ENCODE measurements at regions not wholly inside any gene's neighbourhood (a gene's known extent, or its start where the extent isn't known, plus 50 kb on each side); places are given as distances from the start of the nearest gene placed in this dataset.
"Not testable (repeated sequence)": the region's sequence is repeated elsewhere in the genome, so short reads cannot be mapped to it uniquely, and the experiment has no call there.

- H3K36me3 ChIP-seq (replicated peaks in 1 of 2; ENCODE audit: control extremely low read depth in 1 of 2, control insufficient read depth in 1 of 2, extremely low read depth in 1 of 2, insufficient read depth in 2 of 2, low read length in 1 of 2); H3K4me2 ChIP-seq (replicated peaks; ENCODE audit: low read depth, low read length, poor library complexity, severe bottlenecking); H3K4me3 ChIP-seq (ENCODE audit: control extremely low read depth in 1 of 5, extremely low read depth in 1 of 5, insufficient read depth in 1 of 5, low read depth in 2 of 5, low read length in 4 of 5); H3K27me3 Mint-ChIP-seq; H3K4me3 Mint-ChIP-seq; H3K79me2 ChIP-seq (ENCODE audit: control insufficient read depth, insufficient read depth, low read length); POLR2A ChIA-PET; H3K4me1 Mint-ChIP-seq; H3K9me3 ChIP-seq (ENCODE audit: control extremely low read depth in 1 of 3, control insufficient read depth in 2 of 3, insufficient read depth in 1 of 3, low read length in 2 of 3); intact Hi-C loops (cut with micrococcal nuclease); CTCF ChIA-PET; H2AFZ ChIP-seq (ENCODE audit: insufficient read depth, low read depth, low read length, poor library complexity, severe bottlenecking); H3K4me1 ChIP-seq (ENCODE audit: control insufficient read depth in 2 of 2, insufficient read depth in 2 of 2, low read length in 2 of 2); H3K27me3 ChIP-seq (replicated peaks in 1 of 4; ENCODE audit: control extremely low read depth in 1 of 4, control insufficient read depth in 3 of 4, insufficient read depth in 4 of 4, low read length in 3 of 4); H4K20me1 ChIP-seq (ENCODE audit: control insufficient read depth, insufficient read depth, low read length, poor library complexity, severe bottlenecking); H3K27ac ChIP-seq (ENCODE audit: low read length in 2 of 2); H3K9ac ChIP-seq (ENCODE audit: low read length); ATAC-seq (ENCODE audit: low read depth); H3K27ac Mint-ChIP-seq; H3K9me3 Mint-ChIP-seq (ENCODE audit: insufficient read depth): not testable (repeated sequence)
- peak; percentile 46 for DNase-seq
- WGBS (ENCODE audit: insufficient coverage), result 24% methylated on average over 30 of the region's 31 CpGs
- TF ChIP-seq, protein P1, sequence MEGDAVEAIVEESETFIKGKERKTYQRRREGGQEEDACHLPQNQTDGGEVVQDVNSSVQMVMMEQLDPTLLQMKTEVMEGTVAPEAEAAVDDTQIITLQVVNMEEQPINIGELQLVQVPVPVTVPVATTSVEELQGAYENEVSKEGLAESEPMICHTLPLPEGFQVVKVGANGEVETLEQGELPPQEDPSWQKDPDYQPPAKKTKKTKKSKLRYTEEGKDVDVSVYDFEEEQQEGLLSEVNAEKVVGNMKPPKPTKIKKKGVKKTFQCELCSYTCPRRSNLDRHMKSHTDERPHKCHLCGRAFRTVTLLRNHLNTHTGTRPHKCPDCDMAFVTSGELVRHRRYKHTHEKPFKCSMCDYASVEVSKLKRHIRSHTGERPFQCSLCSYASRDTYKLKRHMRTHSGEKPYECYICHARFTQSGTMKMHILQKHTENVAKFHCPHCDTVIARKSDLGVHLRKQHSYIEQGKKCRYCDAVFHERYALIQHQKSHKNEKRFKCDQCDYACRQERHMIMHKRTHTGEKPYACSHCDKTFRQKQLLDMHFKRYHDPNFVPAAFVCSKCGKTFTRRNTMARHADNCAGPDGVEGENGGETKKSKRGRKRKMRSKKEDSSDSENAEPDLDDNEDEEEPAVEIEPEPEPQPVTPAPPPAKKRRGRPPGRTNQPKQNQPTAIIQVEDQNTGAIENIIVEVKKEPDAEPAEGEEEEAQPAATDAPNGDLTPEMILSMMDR (IDR thresholded peaks at IDR 0.05), result peak; percentile 52
These were observed 320.0 kb upstream of the PLGLB1 start for GRCh38 chr2:87341601-87342014.

DNA sequence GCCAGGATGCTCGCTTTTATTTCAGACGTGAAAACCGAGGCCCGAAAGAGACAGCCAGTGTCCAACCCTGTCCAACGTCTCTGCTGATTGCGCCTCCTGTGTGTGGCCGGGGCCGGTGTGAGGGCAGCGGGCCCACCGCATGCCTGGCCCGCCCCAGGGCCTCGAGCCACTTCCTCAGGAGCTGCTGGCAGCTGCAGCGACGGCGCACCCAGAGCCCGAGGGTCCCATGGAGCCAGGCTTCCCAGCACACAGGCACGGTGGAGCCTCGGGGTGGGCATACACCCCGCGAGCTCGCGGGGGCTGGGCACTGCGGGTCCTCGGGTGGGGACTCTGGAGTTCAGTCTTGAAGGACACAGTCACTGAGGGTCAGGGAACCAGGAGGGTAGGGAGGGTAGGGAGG lies 320.5 kb upstream of the PLGLB1 start:
- POLR2A ChIA-PET; H3K4me1 Mint-ChIP-seq; H3K27ac ChIP-seq (ENCODE audit: low read length in 2 of 2); ATAC-seq (ENCODE audit: low read depth); DNase-seq; H3K27ac Mint-ChIP-seq; H3K27me3 Mint-ChIP-seq; H3K9ac ChIP-seq (ENCODE audit: low read length); CTCF ChIA-PET; H3K4me3 ChIP-seq (ENCODE audit: control extremely low read depth in 1 of 5, extremely low read depth in 1 of 5, insufficient read depth in 1 of 5, low read depth in 2 of 5, low read length in 4 of 5); H4K20me1 ChIP-seq (ENCODE audit: control insufficient read depth, insufficient read depth, low read length, poor library complexity, severe bottlenecking); H3K9me3 Mint-ChIP-seq (ENCODE audit: insufficient read depth); intact Hi-C loops (cut with micrococcal nuclease); H3K4me2 ChIP-seq (replicated peaks; ENCODE audit: low read depth, low read length, poor library complexity, severe bottlenecking); H3K79me2 ChIP-seq (ENCODE audit: control insufficient read depth, insufficient read depth, low read length); H3K9me3 ChIP-seq (ENCODE audit: control extremely low read depth in 1 of 3, control insufficient read depth in 2 of 3, insufficient read depth in 1 of 3, low read length in 2 of 3); H3K4me1 ChIP-seq (ENCODE audit: control insufficient read depth in 2 of 2, insufficient read depth in 2 of 2, low read length in 2 of 2); H2AFZ ChIP-seq (ENCODE audit: insufficient read depth, low read depth, low read length, poor library complexity, severe bottlenecking); H3K4me3 Mint-ChIP-seq; H3K27me3 ChIP-seq (replicated peaks in 1 of 4; ENCODE audit: control extremely low read depth in 1 of 4, control insufficient read depth in 3 of 4, insufficient read depth in 4 of 4, low read length in 3 of 4); H3K36me3 ChIP-seq (replicated peaks in 1 of 2; ENCODE audit: control extremely low read depth in 1 of 2, control insufficient read depth in 1 of 2, extremely low read depth in 1 of 2, insufficient read depth in 2 of 2, low read length in 1 of 2): not testable (repeated sequence)
- WGBS (ENCODE audit: insufficient coverage), result 92% methylated on average over 12 of the region's 24 CpGs

DNA sequence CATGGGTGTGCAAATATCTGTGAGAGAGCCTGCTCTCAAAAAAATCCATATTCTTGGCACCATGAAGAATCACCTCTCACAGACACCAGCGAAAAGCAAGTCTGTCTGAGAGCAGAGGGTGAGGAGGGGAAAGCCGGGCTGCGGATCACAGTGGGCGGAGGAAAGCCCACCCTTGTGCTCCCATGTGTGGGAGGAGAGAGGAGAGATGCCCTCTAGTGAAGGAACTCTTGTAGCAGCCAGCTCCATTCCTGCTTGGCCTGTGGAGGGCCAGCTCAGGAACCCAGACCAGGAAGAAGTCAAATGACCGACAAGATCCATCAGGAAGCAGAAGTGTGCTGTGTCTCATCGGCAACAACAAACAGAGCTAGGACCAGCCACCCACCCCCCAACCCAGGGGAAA lies 321.7 kb upstream of the PLGLB1 start:
- H3K9me3 Mint-ChIP-seq (ENCODE audit: insufficient read depth); H3K27me3 Mint-ChIP-seq; H3K27me3 ChIP-seq (replicated peaks in 1 of 4; ENCODE audit: control extremely low read depth in 1 of 4, control insufficient read depth in 3 of 4, insufficient read depth in 4 of 4, low read length in 3 of 4); H3K9me3 ChIP-seq (ENCODE audit: control extremely low read depth in 1 of 3, control insufficient read depth in 2 of 3, insufficient read depth in 1 of 3, low read length in 2 of 3); H3K4me2 ChIP-seq (replicated peaks; ENCODE audit: low read depth, low read length, poor library complexity, severe bottlenecking); H3K4me1 Mint-ChIP-seq; ATAC-seq (ENCODE audit: low read depth); intact Hi-C loops (cut with micrococcal nuclease); H3K36me3 ChIP-seq (replicated peaks in 1 of 2; ENCODE audit: control extremely low read depth in 1 of 2, control insufficient read depth in 1 of 2, extremely low read depth in 1 of 2, insufficient read depth in 2 of 2, low read length in 1 of 2); H3K4me3 ChIP-seq (ENCODE audit: control extremely low read depth in 1 of 5, extremely low read depth in 1 of 5, insufficient read depth in 1 of 5, low read depth in 2 of 5, low read length in 4 of 5); H4K20me1 ChIP-seq (ENCODE audit: control insufficient read depth, insufficient read depth, low read length, poor library complexity, severe bottlenecking); DNase-seq; CTCF ChIA-PET; H3K4me1 ChIP-seq (ENCODE audit: control insufficient read depth in 2 of 2, insufficient read depth in 2 of 2, low read length in 2 of 2); H3K27ac Mint-ChIP-seq; H3K79me2 ChIP-seq (ENCODE audit: control insufficient read depth, insufficient read depth, low read length); H3K27ac ChIP-seq (ENCODE audit: low read length in 2 of 2); H2AFZ ChIP-seq (ENCODE audit: insufficient read depth, low read depth, low read length, poor library complexity, severe bottlenecking); H3K9ac ChIP-seq (ENCODE audit: low read length); H3K4me3 Mint-ChIP-seq; POLR2A ChIA-PET: not testable (repeated sequence)
- no CpG with 5 or more reads among the region's 6 CpGs for WGBS (ENCODE audit: insufficient coverage)

- H4K20me1 ChIP-seq (ENCODE audit: control insufficient read depth, insufficient read depth, low read length, poor library complexity, severe bottlenecking); H3K27me3 Mint-ChIP-seq; intact Hi-C loops (cut with micrococcal nuclease); H3K9ac ChIP-seq (ENCODE audit: low read length); DNase-seq; CTCF ChIA-PET; H3K4me3 Mint-ChIP-seq; H3K4me2 ChIP-seq (replicated peaks; ENCODE audit: low read depth, low read length, poor library complexity, severe bottlenecking); H3K27ac Mint-ChIP-seq; H3K27ac ChIP-seq (ENCODE audit: low read length in 2 of 2); H2AFZ ChIP-seq (ENCODE audit: insufficient read depth, low read depth, low read length, poor library complexity, severe bottlenecking); H3K79me2 ChIP-seq (ENCODE audit: control insufficient read depth, insufficient read depth, low read length); H3K4me1 Mint-ChIP-seq; H3K9me3 ChIP-seq (ENCODE audit: control extremely low read depth in 1 of 3, control insufficient read depth in 2 of 3, insufficient read depth in 1 of 3, low read length in 2 of 3); H3K4me1 ChIP-seq (ENCODE audit: control insufficient read depth in 2 of 2, insufficient read depth in 2 of 2, low read length in 2 of 2); H3K9me3 Mint-ChIP-seq (ENCODE audit: insufficient read depth); H3K36me3 ChIP-seq (replicated peaks in 1 of 2; ENCODE audit: control extremely low read depth in 1 of 2, control insufficient read depth in 1 of 2, extremely low read depth in 1 of 2, insufficient read depth in 2 of 2, low read length in 1 of 2); POLR2A ChIA-PET; H3K4me3 ChIP-seq (ENCODE audit: control extremely low read depth in 1 of 5, extremely low read depth in 1 of 5, insufficient read depth in 1 of 5, low read depth in 2 of 5, low read length in 4 of 5); ATAC-seq (ENCODE audit: low read depth); H3K27me3 ChIP-seq (replicated peaks in 1 of 4; ENCODE audit: control extremely low read depth in 1 of 4, control insufficient read depth in 3 of 4, insufficient read depth in 4 of 4, low read length in 3 of 4): not testable (repeated sequence)
- no CpG with 5 or more reads among the region's 12 CpGs for WGBS (ENCODE audit: insufficient coverage)
These were observed 323.6 kb upstream of the PLGLB1 start for GRCh38 chr2:87345283-87345682.
